T-helper 17 cell (primary cell): ENCODE measurements at regions not wholly inside any gene's neighbourhood (a gene's known extent, or its start where the extent isn't known, plus 50 kb on each side); places are given as distances from the start of the nearest gene placed in this dataset.

Experiments
- ATAC-seq: fragments of 150-1000 bp; cut with Tn5 transposase; 2 replicates; pipeline ENCODE4 v1.10.0; 2021; ENCODE audit warnings: mild to moderate bottlenecking, moderate library complexity
- DNase-seq, 3 donors: peaks; one replicate each; pipeline versions ENCODE4 v3.0.0 to v3.0.0-alpha.2; 2020 to 2021
- H3K9me3 ChIP-seq: one replicate; pipeline ENCODE4 v1.7.0; 2013; ENCODE audit warnings: low read length, mild to moderate bottlenecking; ENCODE audit not compliant: control insufficient read depth, poor library complexity, severe bottlenecking
- H3K27ac Mint-ChIP-seq: one replicate; pipeline ENCODE4 v1.8.0; 2022; ENCODE audit warnings: mild to moderate bottlenecking, moderate library complexity, mixed read lengths
- H3K27me3 Mint-ChIP-seq: one replicate; pipeline ENCODE4 v1.8.0; 2022; ENCODE audit warnings: mixed read lengths
- H3K36me3 Mint-ChIP-seq: one replicate; pipeline ENCODE4 v1.8.0; 2022; ENCODE audit warnings: low read depth, mixed read lengths
- H3K4me1 Mint-ChIP-seq: one replicate; pipeline ENCODE4 v1.8.0; 2022; ENCODE audit warnings: mild to moderate bottlenecking, mixed read lengths
- H3K4me3 Mint-ChIP-seq: one replicate; pipeline ENCODE4 v1.8.0; 2022; ENCODE audit warnings: mild to moderate bottlenecking, moderate library complexity, mixed read lengths

GRCh38 chr5:108638021-108638420 lies 109.7 kb upstream of the FER start:
- ATAC-seq: no peak
- no peaks in the 10 kb centered on the region for H3K9me3 ChIP-seq
- no peak for DNase-seq
- peaks cover 27% of the 10 kb centered on the region for H3K27me3 Mint-ChIP-seq
- no peak overlapping the region for H3K4me3 Mint-ChIP-seq
- peaks cover 2% of the 10 kb centered on the region for H3K36me3 Mint-ChIP-seq
- peaks cover 5% of the 10 kb centered on the region for H3K4me1 Mint-ChIP-seq
- H3K27ac Mint-ChIP-seq: no peak overlapping the region

DNA sequence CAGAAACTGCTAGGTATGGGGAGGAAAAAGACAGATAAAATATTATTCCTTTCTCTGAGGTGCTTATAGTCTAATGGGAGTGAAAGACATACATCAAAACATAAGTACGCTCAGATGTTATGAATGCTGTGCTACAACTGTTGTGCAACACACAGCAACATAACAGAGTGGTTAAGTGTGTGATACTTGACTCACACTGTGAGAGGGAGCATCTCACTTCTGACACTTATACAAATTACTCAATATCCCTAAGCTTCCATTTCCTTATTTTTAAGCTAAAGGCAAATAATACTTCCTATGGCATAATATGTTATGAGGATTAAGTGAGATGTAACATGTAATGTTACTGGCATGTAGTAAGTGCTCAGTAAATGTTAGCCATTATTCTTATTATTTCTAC lies 110.6 kb upstream of the FER start:
- Mint-ChIP-seq H3K36me3 (peaks cover 2% of the 10 kb centered on the region), H3K27ac (no peak overlapping the region), H3K4me1 (peaks cover 3% of the 10 kb centered on the region), H3K27me3 (peaks cover 23% of the 10 kb centered on the region), H3K4me3 (no peak overlapping the region)
- no peak for ATAC-seq
- DNase-seq: no peak
- no peaks in the 10 kb centered on the region for H3K9me3 ChIP-seq

DNA sequence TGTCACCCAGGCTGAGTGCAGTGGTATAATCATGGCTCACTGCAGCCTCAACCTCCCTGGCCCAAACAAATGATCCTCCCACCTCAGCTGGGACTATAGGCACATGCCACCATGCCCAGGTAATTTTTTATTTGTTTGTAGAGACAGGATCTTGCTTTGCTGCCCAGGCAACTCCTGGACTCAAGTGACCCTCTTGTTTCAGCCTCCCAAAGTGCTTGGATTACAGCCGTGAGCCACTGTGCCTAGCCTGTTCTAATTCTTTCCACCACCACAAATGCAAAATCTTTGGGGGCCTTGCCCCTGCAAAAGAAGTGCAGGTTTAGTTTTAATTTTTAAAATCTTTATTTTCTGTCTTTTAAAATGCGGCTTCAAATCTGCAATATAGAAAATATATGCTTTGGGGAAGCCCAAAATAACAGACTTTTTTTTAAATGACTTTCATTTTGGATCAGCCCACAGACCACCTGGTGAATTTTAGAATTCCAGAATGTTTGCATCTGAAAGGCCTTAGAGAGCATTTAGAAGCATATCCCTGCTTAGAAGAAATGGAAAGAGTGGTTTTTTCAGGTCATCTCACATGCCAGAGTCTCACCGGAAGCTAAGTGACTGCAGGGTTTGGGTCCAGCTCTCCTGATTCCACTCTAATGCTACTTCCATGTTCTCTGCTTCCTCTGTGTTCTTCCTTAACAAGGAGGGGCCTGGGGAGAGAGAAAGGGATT lies 111.4 kb upstream of the FER start:
- Mint-ChIP-seq H3K36me3 (no peaks in the 10 kb centered on the region), H3K27me3 (peaks cover 17% of the 10 kb centered on the region), H3K4me1 (no peaks in the 10 kb centered on the region), H3K27ac (no peak overlapping the region), H3K4me3 (no peak overlapping the region)
- H3K9me3 ChIP-seq: no peaks in the 10 kb centered on the region
- DNase-seq (no peak), ATAC-seq (no peak)

DNA sequence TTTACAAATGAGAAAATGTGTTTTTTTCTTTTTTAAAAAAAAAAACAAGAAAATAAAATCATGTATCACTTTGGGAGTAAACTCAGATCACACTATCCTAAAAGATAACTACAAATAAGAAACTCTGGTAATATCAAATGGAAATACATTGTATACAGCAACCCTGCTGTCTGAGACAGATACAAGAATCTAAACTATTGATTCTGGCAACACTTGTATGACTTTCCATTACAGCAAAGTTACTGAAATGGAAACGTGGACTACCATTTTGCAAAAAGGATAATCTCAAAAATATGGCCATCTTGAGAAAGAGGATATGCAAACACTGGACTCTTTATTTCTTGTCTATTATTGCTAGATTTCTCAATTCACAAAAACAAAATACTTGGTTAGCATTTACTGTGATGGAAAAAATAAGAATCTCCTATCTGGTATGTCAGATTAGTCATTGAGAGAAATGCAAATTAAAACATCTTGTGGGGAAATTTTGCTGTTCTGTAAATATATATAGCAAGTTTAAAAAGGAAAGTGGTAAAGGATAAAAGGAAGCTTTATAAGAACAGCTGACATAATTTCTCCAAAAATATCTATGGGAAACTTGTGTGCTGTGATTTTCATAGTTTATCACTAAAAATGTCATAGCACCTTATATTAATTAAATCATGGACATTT lies 112.9 kb upstream of the FER start:
- H3K9me3 ChIP-seq: no peaks in the 10 kb centered on the region
- Mint-ChIP-seq H3K4me3 (no peak overlapping the region), H3K27ac (no peak overlapping the region), H3K27me3 (peaks cover 17% of the 10 kb centered on the region), H3K36me3 (no peaks in the 10 kb centered on the region), H3K4me1 (no peaks in the 10 kb centered on the region)
- DNase-seq (no peak), ATAC-seq (no peak)

DNA sequence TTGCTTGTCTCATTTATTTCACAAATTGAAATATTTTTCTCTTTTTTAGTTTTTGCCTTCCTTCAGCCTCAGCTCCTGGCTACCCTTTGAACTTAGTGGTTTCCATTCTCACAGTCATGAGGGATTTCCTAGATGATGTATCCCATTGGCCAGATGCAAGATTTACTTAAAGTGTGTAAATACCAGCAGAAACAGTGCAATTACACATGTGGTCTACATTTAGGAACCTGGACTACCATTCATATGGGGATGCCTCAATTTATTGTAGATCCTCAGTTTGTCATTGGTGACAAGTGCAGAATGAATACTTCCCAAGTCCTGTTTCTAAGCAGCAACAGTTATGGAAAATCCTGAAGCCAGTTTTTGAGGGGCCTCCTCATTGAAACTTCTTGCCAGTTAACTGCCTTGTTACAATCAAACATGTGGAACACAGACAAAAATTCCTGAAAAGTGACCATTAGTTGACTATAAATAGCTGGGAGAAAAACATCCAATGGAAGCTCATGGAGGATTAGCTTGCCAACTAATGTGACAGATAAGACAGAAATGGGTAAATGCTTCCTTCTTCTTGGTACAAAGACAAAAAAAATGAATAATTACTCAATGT lies 113.6 kb upstream of the FER start:
- ATAC-seq: no peak
- Mint-ChIP-seq H3K27me3 (peaks cover 17% of the 10 kb centered on the region), H3K27ac (no peak overlapping the region), H3K36me3 (no peaks in the 10 kb centered on the region), H3K4me3 (no peak overlapping the region), H3K4me1 (no peaks in the 10 kb centered on the region)
- no peak for DNase-seq
- H3K9me3 ChIP-seq: no peaks in the 10 kb centered on the region

DNA sequence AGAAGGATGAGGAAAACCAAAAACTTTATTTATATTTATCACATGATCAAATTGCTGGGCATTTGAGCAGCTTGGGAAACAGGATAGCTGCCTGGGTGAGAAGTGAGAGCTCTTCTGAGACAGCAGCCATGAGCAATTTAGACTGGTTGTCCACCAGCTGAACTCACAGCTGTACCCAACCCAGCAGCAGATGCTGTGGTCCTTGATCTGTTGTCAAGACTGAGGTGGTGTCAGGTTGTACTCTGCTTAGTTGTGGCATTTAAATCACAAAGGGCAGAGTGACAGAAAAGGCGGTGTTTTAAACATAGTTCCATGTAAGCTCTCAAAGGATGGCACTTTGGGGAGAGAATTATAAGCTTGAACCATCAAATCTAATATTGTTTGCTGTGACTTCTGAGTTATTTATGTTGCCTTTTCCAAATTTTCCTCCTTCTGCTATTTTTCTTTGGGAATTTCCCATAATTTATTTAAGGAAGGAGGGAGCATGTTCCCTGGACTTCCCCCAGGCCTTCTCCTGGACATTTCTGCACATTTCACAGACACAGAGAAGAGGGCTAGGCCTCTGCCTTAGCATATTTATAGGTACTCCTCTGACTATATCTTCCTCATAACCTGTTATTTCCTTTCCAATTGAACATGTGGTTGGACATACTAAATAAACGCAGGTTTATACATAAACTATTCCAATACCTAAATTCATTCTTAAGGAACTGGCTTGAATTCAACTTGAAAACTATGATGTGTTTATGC lies 117.7 kb upstream of the FER start:
- no peaks in the 10 kb centered on the region for H3K9me3 ChIP-seq
- Mint-ChIP-seq H3K27me3 (peaks cover 12% of the 10 kb centered on the region), H3K4me3 (no peak overlapping the region), H3K4me1 (no peaks in the 10 kb centered on the region), H3K27ac (no peak overlapping the region), H3K36me3 (no peaks in the 10 kb centered on the region)
- no peak for ATAC-seq
- no peak for DNase-seq

GRCh38 chr5:108625654-108626053 lies 122.0 kb upstream of the FER start:
- H3K27me3 Mint-ChIP-seq: peaks cover 21% of the 10 kb centered on the region
- DNase-seq: no peak
- no peaks in the 10 kb centered on the region for H3K4me1 Mint-ChIP-seq
- no peak overlapping the region for H3K27ac Mint-ChIP-seq
- ATAC-seq: no peak
- H3K9me3 ChIP-seq: no peaks in the 10 kb centered on the region
- no peaks in the 10 kb centered on the region for H3K36me3 Mint-ChIP-seq
- no peak overlapping the region for H3K4me3 Mint-ChIP-seq

GRCh38 chr5:108623826-108624225 lies 123.9 kb upstream of the FER start:
- peaks cover 21% of the 10 kb centered on the region for H3K27me3 Mint-ChIP-seq
- no peak for DNase-seq
- no peak overlapping the region for H3K4me3 Mint-ChIP-seq
- ATAC-seq: no peak
- no peaks in the 10 kb centered on the region for H3K4me1 Mint-ChIP-seq
- no peaks in the 10 kb centered on the region for H3K36me3 Mint-ChIP-seq
- H3K27ac Mint-ChIP-seq: no peak overlapping the region
- H3K9me3 ChIP-seq: no peaks in the 10 kb centered on the region

DNA sequence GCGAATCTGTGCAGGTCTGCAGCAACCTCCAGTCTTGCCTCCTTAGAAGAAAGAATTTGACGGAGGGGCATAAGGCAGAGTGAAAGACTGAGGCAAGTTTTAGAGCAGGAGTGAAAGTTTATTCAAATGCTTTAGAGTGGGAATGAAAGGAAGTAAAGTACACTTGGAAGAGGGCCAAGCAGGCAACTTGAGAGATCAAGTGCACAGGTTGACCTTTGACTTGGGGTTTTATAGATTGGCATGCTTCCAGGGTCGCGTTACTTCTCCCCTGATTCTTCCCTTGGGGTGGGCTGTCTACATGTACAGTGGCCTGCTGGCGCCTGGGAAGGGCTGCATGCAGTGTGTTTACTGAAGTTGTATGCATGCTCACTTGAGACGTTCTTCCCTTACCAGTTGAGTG lies 127.2 kb upstream of the FER start:
- DNase-seq (no peak), ATAC-seq (no peak)
- no peaks in the 10 kb centered on the region for H3K9me3 ChIP-seq
- no peaks in the 10 kb centered on the region for H3K4me1 Mint-ChIP-seq
- H3K27ac Mint-ChIP-seq: no peak overlapping the region
- H3K36me3 Mint-ChIP-seq: no peaks in the 10 kb centered on the region
- H3K4me3 Mint-ChIP-seq: no peak overlapping the region
- peaks cover 26% of the 10 kb centered on the region for H3K27me3 Mint-ChIP-seq

DNA sequence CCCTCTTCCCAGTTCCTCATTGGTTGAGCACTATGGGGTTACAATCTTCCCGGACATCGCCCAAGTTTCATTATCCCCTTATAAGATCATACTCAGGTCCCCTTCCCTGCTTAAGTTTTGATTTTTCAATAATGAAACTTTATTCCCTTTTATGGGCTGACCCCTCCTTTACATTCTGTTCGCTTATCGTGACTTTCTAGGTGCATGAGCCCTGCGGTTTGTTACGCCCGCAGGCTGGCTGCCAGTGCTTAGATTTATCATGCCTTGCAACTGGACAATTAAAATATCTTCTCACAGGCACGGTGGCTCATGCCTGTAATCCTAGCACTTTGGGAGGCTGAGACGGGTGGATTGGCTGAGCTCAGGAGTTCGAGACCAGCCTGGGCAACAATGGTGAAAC lies 127.9 kb upstream of the FER start:
- Mint-ChIP-seq H3K27ac (no peak overlapping the region), H3K4me1 (no peaks in the 10 kb centered on the region), H3K36me3 (no peaks in the 10 kb centered on the region), H3K4me3 (no peak overlapping the region), H3K27me3 (peaks cover 19% of the 10 kb centered on the region)
- DNase-seq: no peak
- no peak for ATAC-seq
- H3K9me3 ChIP-seq: no peaks in the 10 kb centered on the region

- H3K27ac Mint-ChIP-seq: no peak overlapping the region
- H3K4me3 Mint-ChIP-seq: no peak overlapping the region
- ATAC-seq (no peak), DNase-seq (no peak)
- H3K4me1 Mint-ChIP-seq: no peaks in the 10 kb centered on the region
- peaks cover 12% of the 10 kb centered on the region for H3K27me3 Mint-ChIP-seq
- no peaks in the 10 kb centered on the region for H3K9me3 ChIP-seq
- H3K36me3 Mint-ChIP-seq: no peaks in the 10 kb centered on the region
Measured at GRCh38 chr5:108617467-108618435, 129.9 kb upstream of the FER start.

GRCh38 chr5:108615216-108615615 lies 132.5 kb upstream of the FER start:
- DNase-seq (no peak), ATAC-seq (no peak)
- Mint-ChIP-seq H3K4me1 (no peaks in the 10 kb centered on the region), H3K27me3 (peaks cover 12% of the 10 kb centered on the region), H3K4me3 (no peak overlapping the region), H3K36me3 (no peaks in the 10 kb centered on the region), H3K27ac (no peak overlapping the region)
- no peaks in the 10 kb centered on the region for H3K9me3 ChIP-seq
